Glomerular endothelial cell (primary cell): ENCODE measurements at regions not wholly inside any gene's neighbourhood (a gene's known extent, or its start where the extent isn't known, plus 50 kb on each side); places are given as distances from the start of the nearest gene placed in this dataset.
A peak's percentile ranks its signal among the peaks of the same experiment; 100 is the strongest.

Experiments used
- DNase-seq: peaks from one replicate; pipeline ENCODE4 v3.0.0-alpha.2; 2011; ENCODE audit warnings: low read depth, low spot score; ENCODE audit errors: extremely low read depth

GRCh38 chr11:116510886-116511650, 261.7 kb downstream of the BUD13 start:
- no peak for DNase-seq

GRCh38 chr11:116510166-116510565, 262.6 kb downstream of the BUD13 start:
- no peak for DNase-seq

- no peak for DNase-seq
Measured at GRCh38 chr11:116509551-116509950, 263.2 kb downstream of the BUD13 start.

GRCh38 chr11:116507849-116508695, 264.7 kb downstream of the BUD13 start:
- no peak for DNase-seq

- no peak for DNase-seq
Measured at GRCh38 chr11:116507016-116507415, 265.8 kb downstream of the BUD13 start.

- no peak for DNase-seq
Measured at GRCh38 chr11:116506263-116506825, 266.4 kb downstream of the BUD13 start.

- no peak for DNase-seq
Measured at GRCh38 chr11:116505298-116506262, 267.2 kb downstream of the BUD13 start.

- DNase-seq, result no peak
Measured at GRCh38 chr11:116504541-116505297, 268.1 kb downstream of the BUD13 start.

GRCh38 chr11:116503216-116504160, 269.3 kb downstream of the BUD13 start:
- DNase-seq, result no peak

GRCh38 chr11:116502641-116503061, 270.1 kb downstream of the BUD13 start:
- no peak for DNase-seq

GRCh38 chr11:116501728-116502127, 271.1 kb downstream of the BUD13 start:
- DNase-seq, result no peak

- no peak for DNase-seq
Measured at GRCh38 chr11:116500947-116501602, 271.7 kb downstream of the BUD13 start.

GRCh38 chr11:116500026-116500946, 272.5 kb downstream of the BUD13 start:
- DNase-seq, result no peak

GRCh38 chr11:116499396-116500003, 273.3 kb downstream of the BUD13 start:
- peak; percentile 54 for DNase-seq

GRCh38 chr11:116498161-116498560, 274.6 kb downstream of the BUD13 start:
- no peak for DNase-seq

GRCh38 chr11:116492600-116492999, 280.2 kb downstream of the BUD13 start:
- no peak for DNase-seq
